Psoas muscle (tissue), 7 donors: ENCODE measurements at regions not wholly inside any gene's neighbourhood (a gene's known extent, or its start where the extent isn't known, plus 50 kb on each side); places are given as distances from the start of the nearest gene placed in this dataset.

Source experiments
- ATAC-seq, 4 donors: fragments of 200-7000 bp; cut with Tn5 transposase; one replicate each; pipeline ENCODE4 v1.9.1; 2020; ENCODE audit warnings: moderate library complexity in 3 of 4, mild to moderate bottlenecking in 2 of 4
- DNase-seq, 2 donors: peaks; one replicate each; pipeline ENCODE4 v3.0.0-alpha.2; 2020
- H3K27ac ChIP-seq: fragments of 200-600 bp; one replicate; pipeline ENCODE4 v1.8.0; 2022
- H3K27me3 ChIP-seq, 3 donors: fragments of 200-600 bp in 1 of 3; one replicate each; pipeline versions ENCODE4 v1.6.1 to v1.8.0; 2013 to 2022; ENCODE audit warnings: low read length in 2 of 3, mild to moderate bottlenecking in 2 of 3, moderate library complexity in 1 of 3; ENCODE audit not compliant: insufficient read depth in 3 of 3
- H3K36me3 ChIP-seq, 2 donors: fragments of 200-600 bp in 1 of 2; one replicate each; pipeline versions ENCODE4 v1.6.1 to v1.8.0; 2013 to 2022; ENCODE audit warnings: low read depth in 1 of 2, mild to moderate bottlenecking in 1 of 2, moderate library complexity in 1 of 2; ENCODE audit not compliant: insufficient read depth in 1 of 2
- H3K4me1 ChIP-seq: fragments of 200-600 bp; one replicate; pipeline ENCODE4 v1.8.0; 2022
- H3K4me3 ChIP-seq: fragments of 200-600 bp; one replicate; pipeline ENCODE4 v1.8.0; 2022; ENCODE audit warnings: mild to moderate bottlenecking
- H3K9me3 ChIP-seq: fragments of 200-600 bp; one replicate; pipeline ENCODE4 v1.8.0; 2022
- CTCF ChIP-seq: fragments of 200-600 bp; IDR thresholded peaks from one replicate; pipeline ENCODE4 v1.8.0; 2022; ENCODE audit warnings: antibody characterized with exemption
- WGBS, 3 donors: extraction: QIAGEN DNeasy Blood & Tissue Kit; methylation state at CpG; one replicate each; pipeline versions ENCODE4 v1.1.6 to v1.1.7; 2013; 5-methylcytosine and 5-hydroxymethylcytosine counted together
- intact Hi-C, 2 donors: fragments of 100-400 bp; cut with DNase I; formaldehyde crosslinking; loops; one replicate each; pipeline versions ENCODE4 v1.11.0 to v1.14.2; 2022
- donor health status: healthy with polysubstance abuse.
- donor health status: DM: no; HTN: no; CAD: no; lungs with moderate emphysema.
- donor health status: Bipolar disorder and iron deficiency.
- donor health status: healthy.
- donor health status: DM: yes; HTN: yes; CAD: no.
- donor health status: DM: no; HTN: no; CAD: no.
- donor health status: DM: yes; HTN: yes; CAD: no.

DNA sequence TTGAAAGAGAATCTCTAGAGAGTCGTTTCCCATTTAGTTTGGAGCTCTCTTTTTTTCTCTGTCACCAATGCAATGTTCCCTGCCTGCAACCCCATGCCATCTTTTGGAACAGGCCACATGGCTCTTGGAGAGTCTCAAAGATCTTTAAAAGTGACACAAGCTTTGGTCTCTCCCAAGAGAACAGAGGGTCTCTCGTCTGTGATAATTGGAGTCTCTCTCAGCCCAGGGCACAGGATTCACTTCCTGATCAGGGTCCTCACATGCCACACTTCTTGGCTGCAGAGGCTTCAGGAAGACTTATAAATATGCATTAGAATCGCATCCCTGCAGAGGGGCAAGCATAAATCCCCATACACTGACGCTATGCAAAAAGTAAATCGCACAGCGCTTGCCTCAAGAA, 240.5 kb downstream of the IRS2 start:
- H3K4me3 ChIP-seq, result no peak overlapping the region
- DNase-seq (no peak), ATAC-seq (no peak)
- intact Hi-C loops, result no loop called here
- no peaks in the 10 kb centered on the region for H3K4me1 ChIP-seq
- WGBS, 3 donors, result 37 to 45% (median 45%) methylated on average over 6 of the region's 6 CpGs
- no peaks in the 10 kb centered on the region for H3K9me3 ChIP-seq
- TF ChIP-seq CTCF, result no peak
- no peaks in the 10 kb centered on the region for H3K27me3 ChIP-seq
- no peaks in the 10 kb centered on the region for H3K36me3 ChIP-seq
- no peak overlapping the region for H3K27ac ChIP-seq

DNA sequence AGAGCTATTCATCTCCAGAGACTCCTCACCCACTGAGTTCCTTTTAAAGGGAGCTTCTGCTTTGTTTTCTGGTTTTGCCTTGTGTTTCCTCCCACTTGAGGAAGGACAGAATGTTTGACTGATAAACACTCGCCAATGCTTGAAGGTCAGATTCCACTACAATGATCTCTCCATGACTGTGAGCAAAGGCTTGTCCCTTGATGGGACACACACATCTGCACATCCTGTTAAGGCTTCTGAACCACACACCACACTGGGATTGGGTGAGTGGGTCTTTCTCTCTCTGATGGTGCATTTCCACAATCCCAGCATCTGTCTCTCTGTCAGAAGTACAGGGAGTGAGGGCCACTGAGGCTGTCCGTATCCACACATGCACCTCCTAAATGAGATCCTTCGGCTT, 245.3 kb downstream of the IRS2 start:
- Histone ChIP-seq H3K27me3 (peaks cover 0 to 3% (median 0%) of the 10 kb centered on the region in 3 donors), H3K4me1 (no peaks in the 10 kb centered on the region), H3K27ac (no peak overlapping the region), H3K36me3 (no peaks in the 10 kb centered on the region), H3K9me3 (no peaks in the 10 kb centered on the region), H3K4me3 (no peak overlapping the region)
- DNase-seq (no peak), ATAC-seq (no peak)
- TF ChIP-seq CTCF, result no peak
- WGBS, 3 donors, result 85 to 90% (median 88%) methylated on average over 3 of the region's 3 CpGs
- intact Hi-C loops, result no loop called here

GRCh38 chr13:109537584-109537983, 248.8 kb downstream of the IRS2 start:
- H3K4me1 ChIP-seq, result no peaks in the 10 kb centered on the region
- no peak for ATAC-seq
- H3K36me3 ChIP-seq, result no peaks in the 10 kb centered on the region
- WGBS, 3 donors, result 47 to 50% (median 49%) methylated on average over 12 of the region's 12 CpGs
- DNase-seq, result no peak
- intact Hi-C loops, result no loop called here
- H3K9me3 ChIP-seq, result no peaks in the 10 kb centered on the region
- H3K27me3 ChIP-seq, result peaks cover 0 to 3% (median 0%) of the 10 kb centered on the region in 3 donors
- TF ChIP-seq CTCF, result no peak
- H3K4me3 ChIP-seq, result no peak overlapping the region
- no peak overlapping the region for H3K27ac ChIP-seq

DNA sequence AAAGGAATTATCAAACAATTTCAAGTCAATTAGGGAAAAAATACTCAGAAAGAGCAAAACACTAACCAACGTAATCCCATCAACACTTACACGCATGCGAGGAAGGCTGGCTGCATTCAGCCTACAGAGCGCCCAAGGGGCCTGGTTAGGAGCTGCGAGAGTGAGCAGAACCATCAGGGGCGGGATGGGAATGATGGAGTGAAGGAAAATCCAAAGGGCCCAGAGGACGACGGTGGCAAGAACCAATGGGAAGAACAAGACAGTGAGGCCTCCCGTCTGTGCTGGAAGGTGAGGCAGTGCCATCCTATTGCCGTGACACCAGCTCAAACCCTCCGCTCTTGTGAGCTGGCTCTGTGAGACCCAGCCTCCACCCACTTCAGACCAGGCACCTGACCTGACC, 253.0 kb downstream of the IRS2 start:
- WGBS, 3 donors, result 89 to 92% (median 91%) methylated on average over 11 of the region's 11 CpGs
- intact Hi-C loops, result no loop called here
- no peak overlapping the region for H3K27ac ChIP-seq
- DNase-seq (no peak), ATAC-seq (no peak)
- no peaks in the 10 kb centered on the region for H3K4me1 ChIP-seq
- no peaks in the 10 kb centered on the region for H3K36me3 ChIP-seq
- peaks cover 0 to 3% (median 0%) of the 10 kb centered on the region in 3 donors for H3K27me3 ChIP-seq
- H3K9me3 ChIP-seq, result no peaks in the 10 kb centered on the region
- no peak for TF ChIP-seq CTCF
- H3K4me3 ChIP-seq, result no peak overlapping the region

- H3K9me3 ChIP-seq, result no peaks in the 10 kb centered on the region
- H3K36me3 ChIP-seq, result no peaks in the 10 kb centered on the region
- ATAC-seq, result no peak
- no peak for TF ChIP-seq CTCF
- H3K4me3 ChIP-seq, result no peak overlapping the region
- H3K4me1 ChIP-seq, result no peaks in the 10 kb centered on the region
- no peaks in the 10 kb centered on the region for H3K27me3 ChIP-seq
- WGBS, 3 donors, result 63 to 79% (median 67%) methylated on average over 5 of the region's 5 CpGs
- intact Hi-C loops, result no loop called here
- no peak for DNase-seq
- H3K27ac ChIP-seq, result no peak overlapping the region
Observed at GRCh38 chr13:109529964-109530363, 256.4 kb downstream of the IRS2 start.
